ENCODE measurements at regions not wholly inside any gene's neighbourhood (a gene's known extent, or its start where the extent isn't known, plus 50 kb on each side); places are given as distances from the start of the nearest gene placed in this dataset.
A peak's percentile ranks its signal among the peaks of the same experiment; 100 is the strongest.
"Not testable (repeated sequence)": the region's sequence is repeated elsewhere in the genome, so short reads cannot be mapped to it uniquely, and the experiment has no call there.

- DNase-seq (ENCODE audit: low read depth): no peak
- TF ChIP-seq CTCF (conservative IDR thresholded peaks at IDR 0.05; ENCODE audit: low read depth, low read length): no peak
- no peak overlapping the region for H3K4me3 ChIP-seq (ENCODE audit: low read depth, low read length)
These were observed 704.7 kb upstream of the TMEFF2 start for GRCh38 chr2:192899466-192899865.

GRCh38 chr2:192893976-192894375, 699.2 kb upstream of the TMEFF2 start:
- DNase-seq (ENCODE audit: low read depth); H3K4me3 ChIP-seq (ENCODE audit: low read depth, low read length): not testable (repeated sequence)

- DNase-seq (ENCODE audit: low read depth): no peak
- H3K4me3 ChIP-seq (ENCODE audit: low read depth, low read length): no peak overlapping the region
- TF ChIP-seq CTCF (conservative IDR thresholded peaks at IDR 0.05; ENCODE audit: low read depth, low read length): no peak
These were observed 693.4 kb upstream of the TMEFF2 start for GRCh38 chr2:192888109-192888508.

- no peak for TF ChIP-seq CTCF (conservative IDR thresholded peaks at IDR 0.05; ENCODE audit: low read depth, low read length)
- H3K4me3 ChIP-seq (ENCODE audit: low read depth, low read length): no peak overlapping the region
- no peak for DNase-seq (ENCODE audit: low read depth)
These were observed 692.6 kb upstream of the TMEFF2 start for GRCh38 chr2:192887337-192887736.

- no peak overlapping the region for H3K4me3 ChIP-seq (ENCODE audit: low read depth, low read length)
- no peak for DNase-seq (ENCODE audit: low read depth)
- no peak for TF ChIP-seq CTCF (conservative IDR thresholded peaks at IDR 0.05; ENCODE audit: low read depth, low read length)
These were observed 691.9 kb upstream of the TMEFF2 start for GRCh38 chr2:192886636-192887035.

GRCh38 chr2:192885569-192886160, 690.9 kb upstream of the TMEFF2 start:
- peak; percentile 0 for DNase-seq (ENCODE audit: low read depth)
- no peak overlapping the region for H3K4me3 ChIP-seq (ENCODE audit: low read depth, low read length)
- TF ChIP-seq CTCF (conservative IDR thresholded peaks at IDR 0.05; ENCODE audit: low read depth, low read length): no peak

GRCh38 chr2:192877159-192877558, 682.4 kb upstream of the TMEFF2 start:
- H3K4me3 ChIP-seq (ENCODE audit: low read depth, low read length): no peak overlapping the region
- no peak for TF ChIP-seq CTCF (conservative IDR thresholded peaks at IDR 0.05; ENCODE audit: low read depth, low read length)

More at GRCh38 chr2:192877159-192877558, 682.4 kb upstream of the TMEFF2 start:
- no peak for DNase-seq (ENCODE audit: low read depth)

All from choroid plexus epithelial cell (primary cell).